GM12865 (cell line): ENCODE measurements at regions not wholly inside any gene's neighbourhood (a gene's known extent, or its start where the extent isn't known, plus 50 kb on each side); places are given as distances from the start of the nearest gene placed in this dataset.

Source experiments
- DNase-seq: peaks from one replicate; pipeline ENCODE4 v3.0.0; 2010; ENCODE audit warnings: low read depth
- H3K4me3 ChIP-seq: 2 replicates; pipeline ENCODE4 v1.5.1; 2011; ENCODE audit warnings: mild to moderate bottlenecking, low read depth, low read length, control low read depth
- CTCF ChIP-seq: IDR thresholded peaks from 2 replicates; pipeline ENCODE4 v1.5.1; 2011; ENCODE audit warnings: low read length, control low read depth, low read depth, inconsistent platforms; ENCODE audit not compliant: insufficient read depth; ENCODE audit errors: missing control alignments

GRCh38 chr7:33742999-33743587 is 162.2 kb upstream of the BMPER start:
- DNase-seq = no peak
- no peak overlapping the region for H3K4me3 ChIP-seq
- no peak for TF ChIP-seq CTCF

GRCh38 chr7:33743594-33743993 is 161.7 kb upstream of the BMPER start:
- H3K4me3 ChIP-seq = no peak overlapping the region
- no peak for DNase-seq
- TF ChIP-seq CTCF = no peak

DNA sequence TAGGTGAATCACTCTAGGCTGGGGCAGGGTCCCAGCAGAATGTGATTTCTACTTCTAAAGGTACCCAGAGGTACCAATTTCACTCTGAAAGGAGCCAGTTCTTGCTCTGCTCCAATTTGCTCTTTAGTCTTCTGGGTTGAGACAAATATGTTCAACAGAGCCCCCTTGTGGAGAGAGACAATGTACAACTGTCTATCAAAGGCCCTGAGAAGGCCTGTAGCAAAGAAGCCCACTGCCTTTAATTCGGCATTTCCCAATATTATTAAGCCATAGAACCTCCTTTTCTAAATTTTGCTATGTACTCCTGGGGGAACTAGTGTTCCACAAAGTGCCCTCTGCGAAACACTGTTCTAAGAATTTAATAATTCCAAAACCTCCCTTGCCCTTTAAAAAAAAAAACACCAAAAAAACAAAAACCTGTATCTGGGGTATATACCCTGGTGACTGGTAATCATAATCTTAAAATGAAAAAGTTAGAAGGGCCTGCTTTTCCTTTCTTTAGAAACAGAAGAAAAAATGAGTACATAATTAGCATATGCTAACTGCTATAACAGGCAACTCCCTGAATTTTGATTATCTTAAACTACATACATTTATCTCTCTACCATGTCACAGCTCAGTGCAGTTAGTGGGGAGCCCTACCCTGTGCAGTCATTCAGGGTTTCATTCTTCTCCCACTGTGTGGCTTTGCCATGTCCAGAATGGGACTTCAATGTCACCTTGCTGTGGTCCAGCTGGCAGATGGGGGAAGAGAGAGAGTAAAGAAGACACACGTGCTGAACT is 160.9 kb upstream of the BMPER start:
- peak; percentile 32 for DNase-seq
- no peak overlapping the region for H3K4me3 ChIP-seq
- TF ChIP-seq CTCF = peak; percentile 19

GRCh38 chr7:33745934-33746333 is 159.4 kb upstream of the BMPER start:
- TF ChIP-seq CTCF = no peak
- DNase-seq = no peak

DNA sequence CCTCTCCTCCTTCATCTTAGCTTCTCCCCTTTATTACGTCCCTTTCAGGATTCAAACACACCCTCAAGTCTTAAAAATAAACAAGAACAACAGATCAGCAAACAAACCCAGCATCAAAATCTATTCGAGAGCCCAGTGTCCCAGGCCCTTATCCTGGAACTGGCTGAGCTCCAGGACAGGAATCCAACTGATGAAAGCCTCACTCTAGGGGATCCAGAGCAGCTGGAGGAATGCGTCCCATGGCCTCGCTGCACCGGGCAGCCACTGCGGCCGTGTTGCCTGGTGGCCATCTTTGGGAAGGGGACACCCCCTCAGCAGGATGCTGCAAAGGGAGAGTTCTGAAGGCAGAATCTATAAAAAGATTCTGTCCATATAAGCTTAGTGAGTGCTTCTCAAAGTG is 156.5 kb upstream of the BMPER start:
- no peak for DNase-seq
- no peak overlapping the region for H3K4me3 ChIP-seq
- no peak for TF ChIP-seq CTCF

More at GRCh38 chr7:33745934-33746333, 159.4 kb upstream of the BMPER start:
- no peak overlapping the region for H3K4me3 ChIP-seq

- peak; percentile 29 for DNase-seq
- H3K4me3 ChIP-seq = no peak overlapping the region
- TF ChIP-seq CTCF = no peak
Measured at GRCh38 chr7:33750177-33750576, 155.2 kb upstream of the BMPER start.

- DNase-seq = no peak
- TF ChIP-seq CTCF = no peak
- H3K4me3 ChIP-seq = no peak overlapping the region
Measured at GRCh38 chr7:33751443-33751842, 153.9 kb upstream of the BMPER start.
